OCI-LY3 (cell line): ENCODE measurements at regions not wholly inside any gene's neighbourhood (a gene's known extent, or its start where the extent isn't known, plus 50 kb on each side); places are given as distances from the start of the nearest gene placed in this dataset.

Experiments used
- H2AFZ ChIP-seq: fragments of 200-600, 300-600 bp; shearing (Covaris generic); 2 replicates; pipeline ENCODE4 v1.6.0; 2014; ENCODE audit warnings: antibody characterized with exemption, low read depth, low read length
- H3K27ac ChIP-seq: fragments of 200-600, 300-600 bp; sonication (generic); 2 replicates; pipeline ENCODE4 v1.5.1; 2014; ENCODE audit warnings: mild to moderate bottlenecking, low read length, moderate library complexity, mixed read lengths
- H3K27me3 ChIP-seq: fragments of 200-600, 300-600 bp; sonication (generic); 2 replicates; pipeline ENCODE4 v1.6.1; 2014; ENCODE audit warnings: low read depth, low read length, mixed read lengths
- H3K36me3 ChIP-seq: fragments of 200-600, 300-600 bp; sonication (generic); replicated peaks from 2 replicates; pipeline ENCODE3; 2014; ENCODE audit warnings: low read depth, low read length, mixed read lengths
- H3K4me1 ChIP-seq: fragments of 300-600, 200-600 bp; sonication (generic); 2 replicates; pipeline ENCODE4 v1.6.1; 2014; ENCODE audit warnings: low read length, mixed read lengths
- H3K4me2 ChIP-seq: fragments of 200-600, 300-600 bp; sonication (generic); 2 replicates; pipeline ENCODE4 v1.6.1; 2014; ENCODE audit warnings: low read length, mixed read lengths
- H3K4me3 ChIP-seq: fragments of 300-600, 200-600 bp; sonication (generic); 2 replicates; pipeline ENCODE4 v1.5.1; 2014; ENCODE audit warnings: antibody characterized with exemption, mild to moderate bottlenecking, low read length, moderate library complexity
- H3K79me2 ChIP-seq: fragments of 300-600, 200-600 bp; shearing (Covaris generic); 2 replicates; pipeline ENCODE4 v1.6.1; 2014; ENCODE audit warnings: mild to moderate bottlenecking, low read length, mixed read lengths
- H3K9ac ChIP-seq: fragments of 300-600, 200-600 bp; shearing (Covaris generic); 2 replicates; pipeline ENCODE4 v1.6.0; 2014; ENCODE audit warnings: mild to moderate bottlenecking, low read length, moderate library complexity
- H3K9me3 ChIP-seq: fragments of 200-600, 300-600 bp; shearing (Covaris generic); 2 replicates; pipeline ENCODE4 v1.6.1; 2014; ENCODE audit warnings: low read length, mixed read lengths; ENCODE audit not compliant: insufficient read depth
- H4K20me1 ChIP-seq: fragments of 200-600, 300-600 bp; sonication (generic); 2 replicates; pipeline ENCODE4 v1.6.1; 2016; ENCODE audit warnings: low read length, mixed read lengths; ENCODE audit not compliant: insufficient read depth
- CTCF ChIP-seq: fragments of 200-600, 300-600 bp; sonication (generic); IDR thresholded peaks from 2 replicates; pipeline ENCODE4 v1.5.1; 2014; ENCODE audit warnings: antibody characterized with exemption, low read length, low read depth
- EZH2phosphoT487 ChIP-seq: fragments of 200-600 bp; shearing (Covaris generic); IDR thresholded peaks from 2 replicates; pipeline ENCODE4 v1.6.1; 2018; ENCODE audit warnings: antibody characterized with exemption, mixed run types, low read depth

DNA sequence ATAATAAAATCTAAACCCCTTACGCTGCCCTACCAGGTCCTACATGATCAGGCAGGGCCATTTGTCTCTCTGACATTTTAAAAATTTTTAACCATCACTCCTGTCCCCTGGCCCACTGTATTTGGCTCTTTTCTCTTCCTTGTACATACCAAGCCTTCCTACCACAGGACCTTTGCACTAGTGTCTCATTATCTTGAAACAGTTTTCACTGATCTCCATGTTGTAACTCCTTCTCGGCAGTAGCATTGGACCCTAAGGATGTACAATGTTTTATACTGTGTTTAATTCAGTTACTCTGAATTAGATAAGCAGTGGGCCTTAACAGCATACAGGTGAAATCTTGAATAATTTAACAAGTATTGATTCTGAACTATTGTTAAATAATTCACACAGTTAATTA, 330.7 kb downstream of the UTRN start:
- no peaks in the 10 kb centered on the region for H3K79me2 ChIP-seq
- H4K20me1 ChIP-seq = no peaks in the 10 kb centered on the region
- no peaks in the 10 kb centered on the region for H3K4me1 ChIP-seq
- TF ChIP-seq CTCF (no peak), EZH2phosphoT487 (no peak)
- H3K9me3 ChIP-seq = no peaks in the 10 kb centered on the region
- H3K27me3 ChIP-seq = peaks cover 7% of the 10 kb centered on the region; the same call in 1 of the 2 replicates
- H3K4me3 ChIP-seq = no peak overlapping the region
- no peak overlapping the region for H3K27ac ChIP-seq
- H3K9ac ChIP-seq = no peak overlapping the region
- no peaks in the 10 kb centered on the region for H3K36me3 ChIP-seq
- H2AFZ ChIP-seq = no peak overlapping the region
- no peak overlapping the region for H3K4me2 ChIP-seq

DNA sequence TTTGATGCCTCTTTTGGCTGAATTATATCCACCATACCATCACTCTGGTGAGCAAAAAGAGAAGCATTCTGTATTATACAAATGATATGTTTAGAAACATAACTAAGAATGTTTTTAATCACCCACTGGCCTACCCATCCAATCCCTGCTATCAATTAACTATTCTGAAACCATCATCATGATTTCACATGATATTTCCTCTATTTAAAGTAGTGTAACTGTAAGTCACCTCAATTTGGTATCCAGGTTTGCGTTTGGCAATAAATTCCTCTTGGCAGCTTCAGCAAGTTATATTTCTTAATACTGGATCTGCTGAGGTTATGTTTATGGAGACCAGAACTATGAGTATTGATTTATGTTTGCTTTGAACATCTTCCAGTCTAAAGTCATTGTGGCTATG, 332.1 kb downstream of the UTRN start:
- no peaks in the 10 kb centered on the region for H3K4me1 ChIP-seq
- no peak overlapping the region for H3K4me3 ChIP-seq
- no peak overlapping the region for H3K4me2 ChIP-seq
- no peaks in the 10 kb centered on the region for H3K36me3 ChIP-seq
- H2AFZ ChIP-seq = no peak overlapping the region
- no peak overlapping the region for H3K9ac ChIP-seq
- H3K27ac ChIP-seq = no peak overlapping the region
- no peak for TF ChIP-seq EZH2phosphoT487
- no peak for TF ChIP-seq CTCF
- H4K20me1 ChIP-seq = no peaks in the 10 kb centered on the region
- peaks cover 7% of the 10 kb centered on the region; the same call in 1 of the 2 replicates for H3K27me3 ChIP-seq
- H3K9me3 ChIP-seq = no peaks in the 10 kb centered on the region
- no peaks in the 10 kb centered on the region for H3K79me2 ChIP-seq

DNA sequence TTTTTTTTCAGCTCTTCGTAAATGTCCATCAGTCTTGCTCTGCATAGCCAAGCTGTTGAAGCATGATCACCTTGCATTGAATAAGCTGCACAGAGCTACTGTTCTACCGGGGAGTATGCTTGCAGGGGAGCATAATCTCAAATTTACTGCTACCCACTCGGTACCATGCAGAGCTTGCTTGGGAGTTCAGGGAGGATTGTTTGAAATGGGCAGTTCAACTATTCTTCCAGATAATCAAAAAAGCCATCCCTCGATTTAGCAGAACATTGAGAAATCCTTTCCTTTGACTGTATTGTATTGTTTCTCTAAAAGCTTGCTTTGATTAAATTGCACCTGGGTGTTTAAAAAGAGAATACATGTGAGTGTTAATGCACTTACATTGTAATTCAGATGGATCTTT, 332.6 kb downstream of the UTRN start:
- no peaks in the 10 kb centered on the region for H4K20me1 ChIP-seq
- no peak overlapping the region for H3K4me2 ChIP-seq
- no peak overlapping the region for H2AFZ ChIP-seq
- H3K27ac ChIP-seq = no peak overlapping the region
- no peak overlapping the region for H3K4me3 ChIP-seq
- H3K27me3 ChIP-seq = peaks cover 6% of the 10 kb centered on the region; the same call in 1 of the 2 replicates
- H3K4me1 ChIP-seq = no peaks in the 10 kb centered on the region
- no peaks in the 10 kb centered on the region for H3K36me3 ChIP-seq
- no peak overlapping the region for H3K9ac ChIP-seq
- no peaks in the 10 kb centered on the region for H3K79me2 ChIP-seq
- no peaks in the 10 kb centered on the region for H3K9me3 ChIP-seq
- TF ChIP-seq CTCF = no peak
- no peak for TF ChIP-seq EZH2phosphoT487

DNA sequence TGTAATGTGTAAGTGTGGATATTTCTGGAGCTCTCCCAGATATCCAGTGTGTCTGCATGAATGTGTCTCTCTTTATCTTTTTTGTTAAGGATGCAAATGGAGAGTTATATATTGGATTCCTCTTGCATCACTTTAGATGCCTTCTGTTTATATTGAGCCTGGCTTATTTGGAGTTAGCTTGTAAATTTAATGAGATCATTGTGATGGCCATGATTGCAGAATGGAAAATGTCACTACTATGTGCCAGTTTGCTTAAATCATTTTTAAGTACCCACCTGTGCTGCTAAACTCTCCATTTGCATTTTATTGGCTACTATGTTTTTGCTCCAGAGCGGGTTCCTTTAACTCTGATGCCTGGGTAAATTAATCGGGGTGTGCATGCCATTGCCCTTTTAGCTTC, 334.8 kb downstream of the UTRN start:
- Histone ChIP-seq H3K4me1 (no peaks in the 10 kb centered on the region), H3K9me3 (no peaks in the 10 kb centered on the region), H3K9ac (no peak overlapping the region), H2AFZ (no peak overlapping the region), H3K36me3 (no peaks in the 10 kb centered on the region), H3K4me2 (no peak overlapping the region), H3K4me3 (no peak overlapping the region), H3K27ac (no peak overlapping the region), H4K20me1 (no peaks in the 10 kb centered on the region), H3K27me3 (no peaks in the 10 kb centered on the region), H3K79me2 (no peaks in the 10 kb centered on the region)
- TF ChIP-seq CTCF (no peak), EZH2phosphoT487 (no peak)
